Body of pancreas (tissue), 4 donors: ENCODE measurements at regions not wholly inside any gene's neighbourhood (a gene's known extent, or its start where the extent isn't known, plus 50 kb on each side); places are given as distances from the start of the nearest gene placed in this dataset.

Source experiments
- ATAC-seq: fragments of 150-250 bp; one replicate; pipeline ENCODE4 v1.9.1; 2016
- DNase-seq, 4 donors: peaks; one replicate each; pipeline ENCODE4 v3.0.0-alpha.2; 2019
- H3K27ac ChIP-seq, 4 donors: fragments of 200-600 bp; sonication (generic); 1 replicate in 3 of 4; 2 replicates in 1 of 4; pipeline versions ENCODE4 v1.5.1 to v1.6.1; 2016 to 2019; ENCODE audit warnings: mild to moderate bottlenecking in 1 of 4, mixed read lengths in 1 of 4, moderate library complexity in 1 of 4
- H3K27me3 ChIP-seq, 2 donors: fragments of 200-600 bp; sonication (generic); one replicate each; pipeline ENCODE4 v1.6.0; 2016; ENCODE audit warnings: mild to moderate bottlenecking in 1 of 2
- H3K36me3 ChIP-seq, 2 donors: fragments of 200-600 bp; sonication (generic); replicated peaks in 1 of 2; 2 replicates each; pipeline ENCODE4 v1.5.1; 2016; ENCODE audit warnings: low read depth in 2 of 2; ENCODE audit not compliant: insufficient read depth in 1 of 2
- H3K4me1 ChIP-seq: fragments of 200-600 bp; sonication (generic); one replicate; pipeline ENCODE4 v1.6.0; 2016
- H3K4me3 ChIP-seq, 2 donors: fragments of 200-600 bp; sonication (generic); 1 replicate in 1 of 2; 2 replicates in 1 of 2; pipeline ENCODE4 v1.5.1; 2016 to 2019
- H3K9me3 ChIP-seq, 3 donors: fragments of 200-600 bp; sonication (generic); 1 replicate in 2 of 3; 2 replicates in 1 of 3; pipeline ENCODE4 v1.5.1; 2016
- POLR2A ChIP-seq, 3 donors: fragments of 450-650 bp; IDR thresholded peaks; one replicate each; pipeline ENCODE4 v1.6.1; 2016; ENCODE audit warnings: antibody characterized with exemption in 3 of 3, mild to moderate bottlenecking in 2 of 3
- WGBS, 2 donors: methylation state at CpG; one replicate each; pipeline ENCODE4 v1.1.5; 2017; 5-methylcytosine and 5-hydroxymethylcytosine counted together
- intact Hi-C: fragments of 100-400 bp; cut with DNase I; formaldehyde crosslinking; loops from one replicate; pipeline ENCODE4 v1.15.1; 2023
- TF ChIP-seq, protein P1 (sequence below), 7 experiments: fragments of 450-650 bp in 4 of 7; fragments of 200-600 bp in 3 of 7; sonication (generic) in 3 of 7; IDR thresholded peaks; one replicate each; pipeline ENCODE4 v1.5.1; 2016 to 2019; ENCODE audit warnings: antibody characterized with exemption in 7 of 7

GRCh38 chr9:126159430-126160060, 167.1 kb upstream of the MVB12B start:
- no peak for TF ChIP-seq POLR2A (IDR thresholded peaks at IDR 0.05)
- TF ChIP-seq, protein P1, sequence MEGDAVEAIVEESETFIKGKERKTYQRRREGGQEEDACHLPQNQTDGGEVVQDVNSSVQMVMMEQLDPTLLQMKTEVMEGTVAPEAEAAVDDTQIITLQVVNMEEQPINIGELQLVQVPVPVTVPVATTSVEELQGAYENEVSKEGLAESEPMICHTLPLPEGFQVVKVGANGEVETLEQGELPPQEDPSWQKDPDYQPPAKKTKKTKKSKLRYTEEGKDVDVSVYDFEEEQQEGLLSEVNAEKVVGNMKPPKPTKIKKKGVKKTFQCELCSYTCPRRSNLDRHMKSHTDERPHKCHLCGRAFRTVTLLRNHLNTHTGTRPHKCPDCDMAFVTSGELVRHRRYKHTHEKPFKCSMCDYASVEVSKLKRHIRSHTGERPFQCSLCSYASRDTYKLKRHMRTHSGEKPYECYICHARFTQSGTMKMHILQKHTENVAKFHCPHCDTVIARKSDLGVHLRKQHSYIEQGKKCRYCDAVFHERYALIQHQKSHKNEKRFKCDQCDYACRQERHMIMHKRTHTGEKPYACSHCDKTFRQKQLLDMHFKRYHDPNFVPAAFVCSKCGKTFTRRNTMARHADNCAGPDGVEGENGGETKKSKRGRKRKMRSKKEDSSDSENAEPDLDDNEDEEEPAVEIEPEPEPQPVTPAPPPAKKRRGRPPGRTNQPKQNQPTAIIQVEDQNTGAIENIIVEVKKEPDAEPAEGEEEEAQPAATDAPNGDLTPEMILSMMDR (IDR thresholded peaks at IDR 0.05) = no peak
- no peaks in the 10 kb centered on the region for H3K36me3 ChIP-seq
- intact Hi-C loops = no loop called here
- no peaks in the 10 kb centered on the region for H3K27me3 ChIP-seq
- WGBS, 2 donors = 56 to 64% methylated on average over 17 of the region's 17 CpGs
- H3K27ac ChIP-seq = no peak overlapping the region
- DNase-seq (no peak), ATAC-seq (no peak)
- no peaks in the 10 kb centered on the region for H3K9me3 ChIP-seq
- no peaks in the 10 kb centered on the region for H3K4me1 ChIP-seq
- H3K4me3 ChIP-seq = no peak overlapping the region

DNA sequence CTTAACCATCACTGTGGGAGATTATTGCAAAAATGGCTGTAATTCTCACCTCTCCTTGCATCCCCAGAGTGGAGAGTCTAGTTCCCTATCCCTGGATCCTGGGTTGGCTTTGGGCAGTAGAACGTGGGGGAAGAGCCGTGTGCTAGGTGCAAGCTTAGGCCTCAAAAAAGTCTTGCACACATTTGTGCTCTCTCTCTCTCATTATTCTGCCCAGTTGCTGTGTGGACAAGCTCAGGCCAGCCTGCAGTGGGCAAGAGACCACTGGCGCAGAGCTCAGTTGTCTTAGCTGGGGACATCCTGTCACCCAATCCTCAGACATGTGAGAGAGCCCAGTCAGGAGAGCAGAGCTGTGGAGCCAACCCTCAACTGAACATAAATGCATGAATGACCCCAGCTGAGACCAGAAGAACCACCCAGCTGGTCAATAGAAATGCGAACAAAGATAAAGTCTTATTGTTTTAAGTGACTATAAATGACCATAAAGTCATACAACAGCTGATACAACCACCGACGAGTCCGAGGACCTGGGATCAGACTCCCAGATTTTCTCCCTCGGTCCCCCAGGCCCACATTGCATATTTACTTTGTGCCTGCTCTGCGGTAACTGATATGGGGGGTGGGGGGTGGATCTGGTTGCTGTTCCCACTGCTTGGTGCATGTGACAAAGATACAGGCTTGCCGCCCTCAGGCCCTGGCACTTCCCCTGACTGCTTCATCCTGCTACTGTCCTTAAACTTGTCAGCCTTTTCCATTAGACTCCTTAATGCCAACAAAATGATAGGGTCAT, 166.4 kb upstream of the MVB12B start:
- intact Hi-C loops = no loop called here

GRCh38 chr9:126160854-126161329, 165.7 kb upstream of the MVB12B start:
- 56 to 67% methylated on average over 1 of the region's 1 CpG for whole genome bisulfite sequencing, 2 donors
- no peak for ATAC-seq
- TF ChIP-seq, protein P1 (IDR thresholded peaks at IDR 0.05) = no peak
- no peak for TF ChIP-seq POLR2A (IDR thresholded peaks at IDR 0.05)
- H3K27me3 ChIP-seq = no peaks in the 10 kb centered on the region
- H3K9me3 ChIP-seq = no peaks in the 10 kb centered on the region
- no peaks in the 10 kb centered on the region for H3K4me1 ChIP-seq
- no peaks in the 10 kb centered on the region for H3K36me3 ChIP-seq
- no peak overlapping the region for H3K4me3 ChIP-seq
- H3K27ac ChIP-seq = no peak overlapping the region
- DNase-seq = no peak
- intact Hi-C loops = no loop called here

More for the DNA sequence above, 166.4 kb upstream of the MVB12B start:
- no peak for TF ChIP-seq POLR2A (IDR thresholded peaks at IDR 0.05)
- TF ChIP-seq, protein P1 (IDR thresholded peaks at IDR 0.05) = no peak
- ATAC-seq (no peak), DNase-seq (no peak)
- Histone ChIP-seq H3K27ac (no peak overlapping the region), H3K27me3 (no peaks in the 10 kb centered on the region), H3K9me3 (no peaks in the 10 kb centered on the region), H3K4me3 (no peak overlapping the region), H3K36me3 (no peaks in the 10 kb centered on the region), H3K4me1 (no peaks in the 10 kb centered on the region)
- 67 to 73% methylated on average over 10 of the region's 10 CpGs for WGBS, 2 donors

GRCh38 chr9:126162611-126163381, 163.8 kb upstream of the MVB12B start:
- H3K36me3 ChIP-seq = no peaks in the 10 kb centered on the region
- no peak overlapping the region for H3K27ac ChIP-seq
- WGBS, 2 donors = 80 to 86% methylated on average over 15 to 18 of the region's 18 CpGs
- intact Hi-C loops = no loop called here
- ATAC-seq = no peak
- no peak for DNase-seq
- H3K4me1 ChIP-seq = no peaks in the 10 kb centered on the region
- no peaks in the 10 kb centered on the region for H3K9me3 ChIP-seq
- TF ChIP-seq POLR2A (IDR thresholded peaks at IDR 0.05) = no peak
- TF ChIP-seq, protein P1 (IDR thresholded peaks at IDR 0.05) = no peak
- no peak overlapping the region for H3K4me3 ChIP-seq
- no peaks in the 10 kb centered on the region for H3K27me3 ChIP-seq
